C4-2B (cell line): ENCODE measurements at regions not wholly inside any gene's neighbourhood (a gene's known extent, or its start where the extent isn't known, plus 50 kb on each side); places are given as distances from the start of the nearest gene placed in this dataset.

Source experiments
- CTCF ChIP-seq: fragments of 450-650 bp; conservative IDR thresholded peaks from 2 replicates; pipeline ENCODE4 v1.5.1; 2017; ENCODE audit warnings: mild to moderate bottlenecking
- ZFX ChIP-seq: fragments of 450-650 bp; IDR thresholded peaks from 2 replicates; pipeline ENCODE4 v1.6.1; 2017

GRCh38 chr4:136495076-136495475 lies 1037.2 kb downstream of the PCDH18 start:
- TF ChIP-seq CTCF (no peak), ZFX (no peak)
